NOMO-1 (cell line): ENCODE measurements at regions not wholly inside any gene's neighbourhood (a gene's known extent, or its start where the extent isn't known, plus 50 kb on each side); places are given as distances from the start of the nearest gene placed in this dataset.
"Not testable (repeated sequence)": the region's sequence is repeated elsewhere in the genome, so short reads cannot be mapped to it uniquely, and the experiment has no call there.

Experiments
- DNase-seq, 2 experiments: peaks; one replicate each; lab custom pipeline; 2025; ENCODE audit not compliant: unreplicated experiment in 2 of 2; lab: John Stamatoyannopoulos, UW

- no peak for DNase-seq
Measured at GRCh38 chr9:75529463-75529862, 361.0 kb upstream of the PCSK5 start.

- DNase-seq = no peak
Measured at GRCh38 chr9:75531588-75531987, 358.9 kb upstream of the PCSK5 start.

GRCh38 chr9:75532233-75533050 is 358.0 kb upstream of the PCSK5 start:
- DNase-seq = no peak

DNA sequence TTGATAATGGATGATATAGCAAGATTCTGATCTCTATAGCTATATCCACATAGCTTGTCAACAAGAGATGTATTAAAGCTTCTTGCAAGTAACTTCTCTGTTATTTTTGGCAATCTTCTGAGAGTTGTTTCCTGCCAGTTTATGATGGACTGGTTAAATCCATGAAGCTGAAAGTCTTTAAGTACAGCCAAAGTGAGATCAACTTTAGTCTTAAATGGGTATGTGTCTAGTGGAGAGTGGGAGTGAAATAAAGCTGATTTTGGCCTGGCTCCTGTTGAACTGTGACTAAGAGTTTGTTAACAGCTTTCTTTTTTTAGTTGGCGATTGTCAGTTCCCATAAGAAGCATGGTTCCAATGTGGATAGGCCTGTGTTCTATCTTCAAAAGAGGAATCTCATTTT is 350.9 kb upstream of the PCSK5 start:
- DNase-seq = no peak

GRCh38 chr9:75540185-75540584 is 350.3 kb upstream of the PCSK5 start:
- no peak for DNase-seq

DNA sequence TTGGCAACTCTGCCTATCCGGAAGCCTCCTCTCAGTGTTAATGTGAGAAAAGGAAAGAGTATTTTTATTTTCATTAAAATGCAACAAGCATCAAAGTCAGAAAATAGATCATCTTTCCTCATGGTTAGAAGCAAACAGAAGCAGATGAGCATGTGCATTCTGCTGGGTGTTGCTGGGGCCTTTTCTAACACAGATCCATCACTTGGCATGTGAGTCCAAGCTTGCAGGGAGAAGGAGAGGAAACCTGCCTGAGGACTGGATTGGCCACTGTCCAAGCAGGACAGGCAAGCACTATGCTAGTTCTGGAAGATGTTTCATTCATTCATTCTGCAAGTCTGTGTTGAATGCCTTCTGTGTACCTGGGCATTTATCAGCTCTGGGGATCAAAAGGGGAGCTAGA is 348.7 kb upstream of the PCSK5 start:
- no peak for DNase-seq

DNA sequence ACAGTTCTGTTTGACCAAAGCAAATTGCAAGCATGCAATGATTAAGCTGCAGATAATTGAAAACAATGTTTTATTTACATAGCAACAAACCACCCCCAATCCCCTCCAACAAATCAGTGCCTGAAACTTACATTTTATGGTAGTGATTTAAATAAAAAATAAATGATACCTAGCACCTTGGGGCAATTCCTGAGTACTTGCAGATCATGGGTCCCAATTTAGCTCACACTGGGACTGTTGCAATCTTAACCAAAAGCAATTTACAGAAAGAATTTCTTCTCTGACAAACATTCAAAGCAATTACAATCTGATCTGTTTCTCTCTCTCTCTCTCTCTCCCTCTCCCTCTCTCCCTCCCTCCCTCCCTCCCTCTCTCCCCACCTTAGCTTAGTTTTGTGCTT is 345.7 kb upstream of the PCSK5 start:
- no peak for DNase-seq

- DNase-seq = no peak
Measured at GRCh38 chr9:75545287-75545686, 345.2 kb upstream of the PCSK5 start.

DNA sequence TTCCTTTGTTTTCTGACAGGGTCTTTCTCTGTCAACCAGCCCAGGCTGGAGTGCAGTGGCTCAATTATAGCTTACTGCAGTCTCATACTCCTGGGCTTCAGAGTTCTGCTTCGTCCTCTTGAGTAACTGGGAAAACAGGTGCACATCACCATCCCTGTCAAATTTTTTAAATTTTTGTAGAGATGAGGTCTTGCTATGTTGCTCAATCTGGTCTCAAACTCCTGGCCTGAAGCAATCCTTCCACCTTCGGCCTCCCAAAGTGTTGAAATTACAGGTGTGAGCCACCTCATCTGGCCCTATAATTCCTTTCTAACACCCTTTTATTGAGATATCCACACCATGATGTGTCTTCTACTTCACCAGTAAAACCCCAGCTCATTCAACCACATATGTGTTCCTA is 341.6 kb upstream of the PCSK5 start:
- DNase-seq = no peak

GRCh38 chr9:75551861-75552260 is 338.6 kb upstream of the PCSK5 start:
- DNase-seq = no peak

GRCh38 chr9:75552941-75553340 is 337.5 kb upstream of the PCSK5 start:
- DNase-seq = no peak

- not testable (repeated sequence) for DNase-seq
Measured at GRCh38 chr9:75566813-75567212, 323.7 kb upstream of the PCSK5 start.

- no peak for DNase-seq
Measured at GRCh38 chr9:75570538-75570937, 319.9 kb upstream of the PCSK5 start.

- DNase-seq = no peak
Measured at GRCh38 chr9:75574569-75574968, 315.9 kb upstream of the PCSK5 start.

DNA sequence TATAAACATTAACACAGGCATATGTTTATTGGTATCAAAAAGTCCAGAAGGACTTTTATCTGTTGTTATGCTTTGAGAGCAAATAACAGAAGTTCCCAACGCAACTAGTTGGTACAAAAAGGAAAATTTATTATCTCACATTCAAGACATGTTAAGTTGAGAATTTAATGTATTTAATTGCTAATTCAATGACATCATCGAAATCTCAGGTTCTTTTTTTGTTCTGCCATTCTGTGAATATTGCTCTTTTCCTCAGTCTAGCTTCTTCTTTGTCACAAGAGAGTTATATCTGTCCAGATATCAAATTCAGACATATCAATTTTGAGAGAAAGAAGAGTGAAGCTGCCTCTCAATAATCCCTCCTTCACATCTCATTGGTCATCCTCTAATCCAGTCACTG is 307.6 kb upstream of the PCSK5 start:
- no peak for DNase-seq

DNA sequence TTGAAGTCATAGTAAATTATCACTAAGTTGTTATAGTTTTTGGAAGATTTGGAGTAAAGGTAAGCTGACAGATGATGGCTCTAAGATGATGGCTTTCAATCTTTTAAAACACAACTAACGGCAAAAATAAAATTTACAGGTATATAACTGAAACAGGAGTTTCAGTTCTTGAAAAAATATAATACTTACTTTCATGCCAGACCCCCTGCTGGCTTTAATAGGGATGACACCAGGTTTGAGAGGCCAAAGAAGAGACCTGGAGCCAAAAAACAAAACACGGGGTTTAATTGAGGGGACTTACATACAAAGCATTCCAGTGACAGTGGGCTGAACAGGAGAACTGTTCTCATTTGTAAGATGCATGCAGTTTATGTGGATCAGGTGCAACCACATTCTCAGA is 301.7 kb upstream of the PCSK5 start:
- no peak for DNase-seq

- DNase-seq = no peak
Measured at GRCh38 chr9:75589497-75589896, 301.0 kb upstream of the PCSK5 start.

- no peak for DNase-seq
Measured at GRCh38 chr9:75591972-75592371, 298.5 kb upstream of the PCSK5 start.

DNA sequence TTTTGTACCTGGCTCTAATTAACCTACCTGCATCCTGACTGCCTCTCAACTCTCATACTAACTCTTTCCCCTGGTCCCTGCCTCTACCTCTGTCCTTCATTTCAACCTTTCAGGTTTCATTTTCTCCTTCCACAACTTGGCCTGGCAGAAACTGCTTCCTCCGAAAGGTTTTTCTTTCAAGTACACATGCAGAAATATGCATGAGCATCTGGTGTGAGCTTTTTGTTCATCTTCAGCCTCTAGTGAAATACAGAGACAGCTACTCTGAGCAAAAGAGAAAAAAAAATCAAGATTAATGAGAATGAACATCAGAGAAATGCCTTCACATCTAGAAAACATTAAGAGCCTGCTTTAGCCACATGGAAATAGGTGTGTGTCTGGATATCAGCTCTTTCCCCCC is 297.9 kb upstream of the PCSK5 start:
- DNase-seq = no peak

GRCh38 chr9:75593920-75594319 is 296.6 kb upstream of the PCSK5 start:
- no peak for DNase-seq

- peak in 1 of 2 experiments; percentile 0 for DNase-seq
Measured at GRCh38 chr9:75599126-75599525, 291.3 kb upstream of the PCSK5 start.

- DNase-seq = peak in 1 of 2 experiments; percentile 1
Measured at GRCh38 chr9:75601280-75601679, 289.2 kb upstream of the PCSK5 start.

GRCh38 chr9:75602060-75602459 is 288.4 kb upstream of the PCSK5 start:
- no peak for DNase-seq
